T-helper 1 cell (primary cell): ENCODE measurements at regions not wholly inside any gene's neighbourhood (a gene's known extent, or its start where the extent isn't known, plus 50 kb on each side); places are given as distances from the start of the nearest gene placed in this dataset.

Source experiments
- DNase-seq, 5 donors: peaks; one replicate each; pipeline ENCODE4 v3.0.0-alpha.2; 2012 to 2020

- DNase-seq = no peak
These were observed 402.9 kb upstream of the EEF2KMT start for GRCh38 chr16:5500526-5500925.

GRCh38 chr16:5498562-5498961, 401.0 kb upstream of the EEF2KMT start:
- no peak for DNase-seq

GRCh38 chr16:5496013-5496412, 398.4 kb upstream of the EEF2KMT start:
- DNase-seq = no peak

- DNase-seq = peak in 1 of 5 donors; percentile 4
These were observed 392.9 kb upstream of the EEF2KMT start for GRCh38 chr16:5490499-5490898.

GRCh38 chr16:5488581-5488980, 391.0 kb upstream of the EEF2KMT start:
- DNase-seq = no peak

- no peak for DNase-seq
These were observed 390.1 kb upstream of the EEF2KMT start for GRCh38 chr16:5487728-5488127.

GRCh38 chr16:5482256-5482655, 384.7 kb upstream of the EEF2KMT start:
- no peak for DNase-seq

GRCh38 chr16:5480431-5481195, 383.0 kb upstream of the EEF2KMT start:
- no peak for DNase-seq

GRCh38 chr16:5479926-5480325, 382.3 kb upstream of the EEF2KMT start:
- DNase-seq = no peak

- DNase-seq = no peak
These were observed 380.4 kb upstream of the EEF2KMT start for GRCh38 chr16:5478036-5478435.

GRCh38 chr16:5477251-5477650, 379.7 kb upstream of the EEF2KMT start:
- DNase-seq = no peak

- no peak for DNase-seq
These were observed 375.0 kb upstream of the EEF2KMT start for GRCh38 chr16:5472552-5472951.

GRCh38 chr16:5468488-5468887, 370.9 kb upstream of the EEF2KMT start:
- no peak for DNase-seq

GRCh38 chr16:5467552-5467951, 370.0 kb upstream of the EEF2KMT start:
- DNase-seq = no peak

GRCh38 chr16:5466551-5466950, 369.0 kb upstream of the EEF2KMT start:
- no peak for DNase-seq

- no peak for DNase-seq
These were observed 368.1 kb upstream of the EEF2KMT start for GRCh38 chr16:5465714-5466113.

- no peak for DNase-seq
These were observed 366.2 kb upstream of the EEF2KMT start for GRCh38 chr16:5463820-5464219.

GRCh38 chr16:5461574-5461973, 364.0 kb upstream of the EEF2KMT start:
- DNase-seq = no peak

- DNase-seq = no peak
These were observed 363.5 kb upstream of the EEF2KMT start for GRCh38 chr16:5461141-5461540.

- no peak for DNase-seq
These were observed 363.1 kb upstream of the EEF2KMT start for GRCh38 chr16:5460701-5461100.

- no peak for DNase-seq
These were observed 362.3 kb upstream of the EEF2KMT start for GRCh38 chr16:5459863-5460262.

GRCh38 chr16:5455110-5455509, 357.5 kb upstream of the EEF2KMT start:
- no peak for DNase-seq

- no peak for DNase-seq
These were observed 356.8 kb upstream of the EEF2KMT start for GRCh38 chr16:5454349-5454748.

- DNase-seq = no peak
These were observed 354.0 kb upstream of the EEF2KMT start for GRCh38 chr16:5451641-5452040.
